KMS-11 (cell line): ENCODE measurements at regions not wholly inside any gene's neighbourhood (a gene's known extent, or its start where the extent isn't known, plus 50 kb on each side); places are given as distances from the start of the nearest gene placed in this dataset.

ENCODE experiments used
- H2AFZ ChIP-seq: fragments of 200-600 bp; sonication (generic); 2 replicates; pipeline ENCODE4 v1.6.1; 2016; ENCODE audit warnings: antibody characterized with exemption, mixed run types, low read depth
- H3K27ac ChIP-seq: fragments of 200-600 bp; sonication (generic); 2 replicates; pipeline ENCODE4 v1.6.1; 2016; ENCODE audit warnings: mild to moderate bottlenecking, mixed run types
- H3K27me3 ChIP-seq: fragments of 200-600 bp; sonication (generic); 2 replicates; pipeline ENCODE4 v1.6.1; 2017; ENCODE audit warnings: mild to moderate bottlenecking, low read depth, mixed run types, moderate library complexity; ENCODE audit not compliant: insufficient read depth
- H3K36me3 ChIP-seq: fragments of 200-600 bp; sonication (generic); 2 replicates; pipeline ENCODE4 v1.6.1; 2017; ENCODE audit warnings: mild to moderate bottlenecking, mixed run types; ENCODE audit not compliant: insufficient read depth
- H3K4me1 ChIP-seq: fragments of 200-600 bp; sonication (generic); 2 replicates; pipeline ENCODE4 v1.6.1; 2016; ENCODE audit warnings: mild to moderate bottlenecking, low read depth, mixed run types; ENCODE audit not compliant: poor library complexity, severe bottlenecking
- H3K4me2 ChIP-seq: fragments of 200-600 bp; sonication (generic); 2 replicates; pipeline ENCODE4 v1.7.0; 2016; ENCODE audit warnings: mild to moderate bottlenecking, mixed run types
- H3K4me3 ChIP-seq: fragments of 200-600 bp; sonication (generic); IDR thresholded peaks from 2 replicates; pipeline ENCODE4 v1.6.1; 2017; ENCODE audit warnings: low read depth, low read length, mixed read lengths; ENCODE audit not compliant: insufficient read depth
- H3K79me2 ChIP-seq: fragments of 200-600 bp; sonication (generic); 2 replicates; pipeline ENCODE4 v1.6.1; 2016; ENCODE audit warnings: low read depth, mixed run types; ENCODE audit not compliant: insufficient read depth
- H3K9ac ChIP-seq: fragments of 200-600 bp; sonication (generic); 2 replicates; pipeline ENCODE4 v1.6.1; 2016; ENCODE audit warnings: mild to moderate bottlenecking, mixed run types
- H4K20me1 ChIP-seq: fragments of 200-600 bp; sonication (generic); 2 replicates; pipeline ENCODE4 v1.6.1; 2016; ENCODE audit warnings: mild to moderate bottlenecking, mixed run types; ENCODE audit not compliant: insufficient read depth
- TF ChIP-seq, protein P1 (sequence below): fragments of 200-600 bp; sonication (generic); conservative IDR thresholded peaks from 2 replicates; pipeline ENCODE4 v1.6.1; 2017; ENCODE audit warnings: low read depth, mild to moderate bottlenecking, antibody characterized with exemption, low read length, moderate library complexity, mixed read lengths

DNA sequence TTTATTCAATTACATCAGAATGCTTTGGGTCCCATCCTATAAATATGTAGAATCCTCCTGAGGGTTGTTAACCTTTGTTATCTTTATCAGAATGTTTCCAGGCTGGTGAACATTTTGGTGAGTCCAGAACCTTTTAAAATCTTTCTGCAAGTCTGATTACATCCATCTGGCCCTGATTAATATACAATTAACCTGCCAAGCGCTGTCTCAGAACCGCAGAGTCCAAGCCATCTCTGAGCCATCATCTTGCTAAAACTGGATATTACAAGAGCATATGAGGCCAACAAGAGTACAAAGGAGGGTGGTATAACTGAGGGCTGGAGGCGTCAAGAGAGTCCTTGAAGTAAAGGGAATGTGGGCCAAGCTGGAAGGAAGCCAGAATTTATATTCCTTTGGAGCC lies 88.6 kb upstream of the ZC3H11B start:
- H3K4me2 ChIP-seq = no peak overlapping the region

DNA sequence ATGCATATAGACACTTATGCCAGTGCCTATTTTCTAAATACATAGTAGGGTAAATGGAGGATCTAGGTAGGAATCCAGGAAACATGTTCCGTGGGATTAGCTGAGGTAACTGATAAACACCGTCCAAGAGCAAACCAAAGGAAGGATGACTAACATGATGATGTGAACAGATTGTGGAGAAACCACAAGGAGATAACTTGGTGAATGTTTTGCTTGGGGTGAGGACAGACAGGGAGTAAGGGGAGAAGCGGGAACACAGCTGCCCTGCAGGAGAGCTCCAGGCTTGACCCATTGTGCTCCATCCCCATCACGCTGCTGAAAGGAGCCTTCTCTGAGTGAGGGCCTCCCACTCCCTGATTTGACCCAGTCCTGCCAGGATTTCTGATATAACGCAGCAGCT lies 87.0 kb upstream of the ZC3H11B start:
- H3K27ac ChIP-seq = no peak overlapping the region
- H3K36me3 ChIP-seq = no peaks in the 10 kb centered on the region
- no peak overlapping the region for H2AFZ ChIP-seq
- no peak overlapping the region for H3K4me2 ChIP-seq
- H4K20me1 ChIP-seq = no peaks in the 10 kb centered on the region
- H3K27me3 ChIP-seq = no peaks in the 10 kb centered on the region
- H3K79me2 ChIP-seq = no peaks in the 10 kb centered on the region
- TF ChIP-seq, protein P1, sequence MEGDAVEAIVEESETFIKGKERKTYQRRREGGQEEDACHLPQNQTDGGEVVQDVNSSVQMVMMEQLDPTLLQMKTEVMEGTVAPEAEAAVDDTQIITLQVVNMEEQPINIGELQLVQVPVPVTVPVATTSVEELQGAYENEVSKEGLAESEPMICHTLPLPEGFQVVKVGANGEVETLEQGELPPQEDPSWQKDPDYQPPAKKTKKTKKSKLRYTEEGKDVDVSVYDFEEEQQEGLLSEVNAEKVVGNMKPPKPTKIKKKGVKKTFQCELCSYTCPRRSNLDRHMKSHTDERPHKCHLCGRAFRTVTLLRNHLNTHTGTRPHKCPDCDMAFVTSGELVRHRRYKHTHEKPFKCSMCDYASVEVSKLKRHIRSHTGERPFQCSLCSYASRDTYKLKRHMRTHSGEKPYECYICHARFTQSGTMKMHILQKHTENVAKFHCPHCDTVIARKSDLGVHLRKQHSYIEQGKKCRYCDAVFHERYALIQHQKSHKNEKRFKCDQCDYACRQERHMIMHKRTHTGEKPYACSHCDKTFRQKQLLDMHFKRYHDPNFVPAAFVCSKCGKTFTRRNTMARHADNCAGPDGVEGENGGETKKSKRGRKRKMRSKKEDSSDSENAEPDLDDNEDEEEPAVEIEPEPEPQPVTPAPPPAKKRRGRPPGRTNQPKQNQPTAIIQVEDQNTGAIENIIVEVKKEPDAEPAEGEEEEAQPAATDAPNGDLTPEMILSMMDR = no peak
- H3K4me3 ChIP-seq = no peak overlapping the region
- no peaks in the 10 kb centered on the region for H3K4me1 ChIP-seq
- H3K9ac ChIP-seq = no peak overlapping the region

More for the DNA sequence above, 88.6 kb upstream of the ZC3H11B start:
- H3K4me1 ChIP-seq = no peaks in the 10 kb centered on the region
- no peaks in the 10 kb centered on the region for H3K27me3 ChIP-seq
- H3K36me3 ChIP-seq = no peaks in the 10 kb centered on the region
- H3K9ac ChIP-seq = no peak overlapping the region
- H3K27ac ChIP-seq = no peak overlapping the region
- H2AFZ ChIP-seq = no peak overlapping the region
- no peaks in the 10 kb centered on the region for H4K20me1 ChIP-seq
- H3K4me3 ChIP-seq = no peak overlapping the region
- TF ChIP-seq, protein P1 = no peak
- no peaks in the 10 kb centered on the region for H3K79me2 ChIP-seq

DNA sequence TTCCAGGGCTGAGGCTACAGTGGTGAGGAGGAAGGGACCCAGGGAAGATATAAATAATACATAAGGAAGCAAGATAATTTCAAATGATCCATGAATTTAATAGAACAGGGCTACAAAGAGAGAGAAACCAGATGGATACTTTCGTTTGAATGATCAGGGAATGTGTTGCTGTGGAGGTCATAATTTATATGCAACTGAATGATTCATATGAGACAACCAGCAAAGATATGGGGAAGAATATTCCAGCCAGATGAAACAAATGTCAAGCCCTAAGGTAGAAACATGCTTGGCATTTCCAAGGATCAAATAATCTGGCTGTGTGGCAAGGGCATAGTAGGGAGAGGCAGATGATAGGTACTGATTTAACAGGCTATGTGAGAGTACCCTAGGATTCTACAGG lies 84.8 kb upstream of the ZC3H11B start:
- H3K9ac ChIP-seq = no peak overlapping the region
- no peaks in the 10 kb centered on the region for H3K27me3 ChIP-seq
- H2AFZ ChIP-seq = no peak overlapping the region
- H3K4me2 ChIP-seq = no peak overlapping the region
- no peak overlapping the region for H3K27ac ChIP-seq
- TF ChIP-seq, protein P1 = no peak
- no peaks in the 10 kb centered on the region for H3K4me1 ChIP-seq
- H4K20me1 ChIP-seq = no peaks in the 10 kb centered on the region
- no peaks in the 10 kb centered on the region for H3K79me2 ChIP-seq
- no peaks in the 10 kb centered on the region for H3K36me3 ChIP-seq
- H3K4me3 ChIP-seq = no peak overlapping the region

DNA sequence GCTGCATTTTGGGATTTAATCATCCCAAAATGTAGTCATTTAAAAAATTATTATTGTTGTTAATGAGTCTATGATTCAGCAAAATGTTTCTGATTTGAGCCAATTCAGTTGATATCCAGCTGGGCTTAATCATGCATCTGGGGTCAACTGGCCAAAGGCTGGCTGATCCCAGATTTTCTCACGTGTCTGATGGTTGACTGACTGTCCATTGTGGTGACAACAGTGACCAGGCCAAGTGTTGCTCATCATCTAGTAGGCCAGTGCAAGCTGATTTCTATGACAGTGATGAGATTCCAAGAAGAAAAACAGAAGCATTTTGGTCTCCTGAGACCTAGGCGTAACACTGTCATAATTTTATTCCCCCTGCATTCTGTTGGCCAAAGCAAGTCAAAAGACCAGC lies 80.1 kb upstream of the ZC3H11B start:
- TF ChIP-seq, protein P1 = no peak

DNA sequence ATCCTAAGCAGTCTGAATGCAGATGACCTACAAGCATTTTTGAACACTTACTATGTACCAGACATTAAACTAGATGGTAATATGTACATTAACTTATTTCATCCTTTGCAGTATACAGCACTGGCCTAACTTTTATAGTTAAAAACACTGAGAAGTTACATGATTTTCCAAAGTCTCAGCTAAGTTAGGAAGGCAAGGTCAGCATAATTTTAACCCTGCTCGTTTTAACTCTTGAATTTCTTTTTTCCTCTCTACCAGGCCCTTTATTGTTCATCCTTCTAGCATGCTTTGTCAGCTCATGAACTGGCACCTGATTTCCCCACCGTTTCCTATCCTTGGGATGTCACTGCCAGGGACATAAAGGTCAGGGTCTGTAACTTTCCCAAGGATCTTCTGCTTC lies 76.9 kb upstream of the ZC3H11B start:
- H3K27me3 ChIP-seq = no peaks in the 10 kb centered on the region
- H4K20me1 ChIP-seq = no peaks in the 10 kb centered on the region
- no peak overlapping the region for H3K27ac ChIP-seq
- H3K4me2 ChIP-seq = no peak overlapping the region
- no peak overlapping the region for H2AFZ ChIP-seq
- TF ChIP-seq, protein P1 = no peak
- H3K9ac ChIP-seq = no peak overlapping the region
- H3K36me3 ChIP-seq = no peaks in the 10 kb centered on the region
- no peaks in the 10 kb centered on the region for H3K79me2 ChIP-seq
- H3K4me1 ChIP-seq = no peaks in the 10 kb centered on the region
- no peak overlapping the region for H3K4me3 ChIP-seq

More for the DNA sequence above, 80.1 kb upstream of the ZC3H11B start:
- H3K36me3 ChIP-seq = no peaks in the 10 kb centered on the region
- H3K4me3 ChIP-seq = no peak overlapping the region
- H3K27me3 ChIP-seq = no peaks in the 10 kb centered on the region
- H3K4me1 ChIP-seq = no peaks in the 10 kb centered on the region
- no peaks in the 10 kb centered on the region for H4K20me1 ChIP-seq
- no peak overlapping the region for H3K9ac ChIP-seq
- H3K4me2 ChIP-seq = no peak overlapping the region
- no peak overlapping the region for H3K27ac ChIP-seq
- no peak overlapping the region for H2AFZ ChIP-seq
- H3K79me2 ChIP-seq = no peaks in the 10 kb centered on the region
